Subcutaneous abdominal adipose tissue (tissue), 5 donors: ENCODE measurements at regions not wholly inside any gene's neighbourhood (a gene's known extent, or its start where the extent isn't known, plus 50 kb on each side); places are given as distances from the start of the nearest gene placed in this dataset.
"Not testable (repeated sequence)": the region's sequence is repeated elsewhere in the genome, so short reads cannot be mapped to it uniquely, and the experiment has no call there.

Experiments used
- H3K27ac ChIP-seq: one replicate; pipeline ENCODE4 v1.7.0; 2013; ENCODE audit warnings: low read depth, mild to moderate bottlenecking, inconsistent platforms, low read length, moderate library complexity
- H3K27me3 ChIP-seq, 5 donors: one replicate each; pipeline ENCODE4 v1.7.0; 2013; ENCODE audit warnings: low read length in 5 of 5, inconsistent platforms in 1 of 5; ENCODE audit not compliant: control insufficient read depth in 5 of 5, insufficient read depth in 4 of 5
- H3K36me3 ChIP-seq, 5 donors: one replicate each; pipeline ENCODE4 v1.7.0; 2013; ENCODE audit warnings: low read length in 5 of 5; ENCODE audit not compliant: control insufficient read depth in 5 of 5, insufficient read depth in 5 of 5
- H3K4me1 ChIP-seq, 5 donors: one replicate each; pipeline ENCODE4 v1.7.0; 2013; ENCODE audit warnings: low read length in 5 of 5, mild to moderate bottlenecking in 3 of 5, moderate library complexity in 1 of 5; ENCODE audit not compliant: control insufficient read depth in 5 of 5, insufficient read depth in 5 of 5
- H3K4me3 ChIP-seq, 5 donors: one replicate each; pipeline ENCODE4 v1.7.0; 2013; ENCODE audit warnings: low read length in 5 of 5, low read depth in 1 of 5
- H3K9ac ChIP-seq, 5 donors: one replicate each; pipeline ENCODE4 v1.7.0; 2013; ENCODE audit warnings: low read length in 5 of 5, mild to moderate bottlenecking in 4 of 5, moderate library complexity in 3 of 5
- H3K9me3 ChIP-seq, 5 donors: one replicate each; pipeline ENCODE4 v1.7.0; 2013; ENCODE audit warnings: low read length in 5 of 5; ENCODE audit not compliant: control insufficient read depth in 5 of 5
- donor health status: healthy.
- donor health status: healthy.
- donor health status: healthy.
- donor health status: healthy.
- donor health status: healthy.

- not testable (repeated sequence) for H3K9ac ChIP-seq, H3K27me3 ChIP-seq, H3K4me3 ChIP-seq, H3K36me3 ChIP-seq, H3K27ac ChIP-seq, H3K9me3 ChIP-seq
- peaks cover 0 to 12% (median 3%) of the 10 kb centered on the region in 5 donors for H3K4me1 ChIP-seq
Observed at GRCh38 chr22:42183461-42184059, 53.0 kb upstream of the CYP2D6 start.

- peaks cover 0 to 12% (median 3%) of the 10 kb centered on the region in 5 donors for H3K4me1 ChIP-seq
- peak overlapping the region in 1 of 5 donors; percentile 17 for H3K9ac ChIP-seq
- no peak overlapping the region for H3K4me3 ChIP-seq
- peaks cover 0 to 16% (median 7%) of the 10 kb centered on the region in 5 donors for H3K36me3 ChIP-seq
- H3K27me3 ChIP-seq: no peaks in the 10 kb centered on the region
- H3K9me3 ChIP-seq: no peaks in the 10 kb centered on the region
- H3K27ac ChIP-seq: no peak overlapping the region
Observed at GRCh38 chr22:42180349-42180842, 49.8 kb upstream of the CYP2D6 start.
